Sigmoid colon (tissue), 6 donors: ENCODE measurements at regions not wholly inside any gene's neighbourhood (a gene's known extent, or its start where the extent isn't known, plus 50 kb on each side); places are given as distances from the start of the nearest gene placed in this dataset.

Experiments used
- DNase-seq: peaks from one replicate; pipeline ENCODE4 v3.0.0-alpha.2; 2019
- H3K27ac ChIP-seq, 4 donors: fragments of 200-600 bp; sonication (generic); one replicate each; pipeline ENCODE4 v1.5.1; 2016 to 2019; ENCODE audit warnings: mild to moderate bottlenecking in 1 of 4
- H3K27me3 ChIP-seq, 3 donors: fragments of 200-600 bp; sonication (generic); one replicate each; pipeline ENCODE4 v1.5.1; 2019; ENCODE audit warnings: mild to moderate bottlenecking in 1 of 3
- H3K36me3 ChIP-seq, 4 donors: fragments of 200-600 bp; sonication (generic); one replicate each; pipeline ENCODE4 v1.5.1; 2016 to 2019
- H3K4me1 ChIP-seq, 4 donors: fragments of 200-600 bp; sonication (generic); one replicate each; pipeline ENCODE4 v1.5.1; 2017 to 2019
- H3K4me3 ChIP-seq, 4 donors: fragments of 200-600 bp; sonication (generic); one replicate each; pipeline ENCODE4 v1.5.1; 2017 to 2019; ENCODE audit warnings: mild to moderate bottlenecking in 2 of 4, moderate library complexity in 1 of 4
- H3K9me3 ChIP-seq, 4 donors: fragments of 200-600 bp in 3 of 4; sonication (generic) in 3 of 4; one replicate each; pipeline versions ENCODE4 v1.5.1 to v1.6.1; 2013 to 2019
- EP300 ChIP-seq, 4 donors: sonication (generic); formaldehyde crosslinking; IDR thresholded peaks; one replicate each; pipeline ENCODE4 v1.6.1; 2017; ENCODE audit warnings: antibody characterized with exemption in 4 of 4
- POLR2A ChIP-seq, 2 donors: fragments of 450-650 bp; IDR thresholded peaks; one replicate each; pipeline ENCODE4 v1.6.1; 2016; ENCODE audit warnings: antibody characterized with exemption in 2 of 2, mild to moderate bottlenecking in 2 of 2, moderate library complexity in 2 of 2
- POLR2AphosphoS5 ChIP-seq, 4 donors: sonication (generic); formaldehyde crosslinking; IDR thresholded peaks; one replicate each; pipeline ENCODE4 v1.6.1; 2017; ENCODE audit warnings: antibody characterized with exemption in 4 of 4
- WGBS, 2 donors: extraction: QIAGEN DNeasy Blood & Tissue Kit; methylation state at CpG; one replicate each; pipeline ENCODE4 v1.1.7; 2013; 5-methylcytosine and 5-hydroxymethylcytosine counted together
- intact Hi-C: fragments of 100-400 bp; cut with DNase I; formaldehyde crosslinking; loops from one replicate; pipeline ENCODE4 v1.15.1; 2023
- TF ChIP-seq, protein P1 (sequence below), 4 experiments: fragments of 450-650 bp in 3 of 4; fragments of 200-600 bp in 1 of 4; IDR thresholded peaks; one replicate each; pipeline ENCODE4 v1.5.1; 2016 to 2019; ENCODE audit warnings: antibody characterized with exemption in 4 of 4, mild to moderate bottlenecking in 3 of 4, moderate library complexity in 2 of 4
- donor health status: healthy with polysubstance abuse.
- donor health status: healthy.

DNA sequence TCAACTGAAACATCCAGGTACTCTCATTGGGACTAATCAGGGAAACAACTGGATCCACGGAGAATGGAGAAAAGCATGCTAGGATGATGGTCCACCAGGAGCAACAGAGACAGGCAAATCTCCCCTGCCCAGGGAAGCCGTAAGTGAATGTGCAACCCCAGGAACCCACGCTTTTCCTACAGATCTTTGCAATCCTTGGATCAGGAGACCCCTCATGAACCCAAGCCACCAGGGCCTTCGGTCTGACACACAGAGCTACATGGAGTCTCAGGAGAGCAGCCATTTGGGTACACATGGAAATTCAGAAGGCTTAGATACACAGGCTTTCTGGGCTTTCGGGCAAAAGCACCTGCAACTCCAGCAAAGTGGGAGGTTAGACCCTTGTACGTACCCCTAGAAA, 122.1 kb upstream of the PTCHD4 start:
- no peaks in the 10 kb centered on the region for H3K4me1 ChIP-seq
- WGBS, 2 donors: 91 to 94% methylated on average over 6 of the region's 6 CpGs
- no peaks in the 10 kb centered on the region for H3K9me3 ChIP-seq
- no peak for TF ChIP-seq POLR2AphosphoS5 (IDR thresholded peaks at IDR 0.05)
- TF ChIP-seq POLR2A (IDR thresholded peaks at IDR 0.05): no peak
- TF ChIP-seq EP300 (IDR thresholded peaks at IDR 0.05): no peak
- TF ChIP-seq, protein P1, sequence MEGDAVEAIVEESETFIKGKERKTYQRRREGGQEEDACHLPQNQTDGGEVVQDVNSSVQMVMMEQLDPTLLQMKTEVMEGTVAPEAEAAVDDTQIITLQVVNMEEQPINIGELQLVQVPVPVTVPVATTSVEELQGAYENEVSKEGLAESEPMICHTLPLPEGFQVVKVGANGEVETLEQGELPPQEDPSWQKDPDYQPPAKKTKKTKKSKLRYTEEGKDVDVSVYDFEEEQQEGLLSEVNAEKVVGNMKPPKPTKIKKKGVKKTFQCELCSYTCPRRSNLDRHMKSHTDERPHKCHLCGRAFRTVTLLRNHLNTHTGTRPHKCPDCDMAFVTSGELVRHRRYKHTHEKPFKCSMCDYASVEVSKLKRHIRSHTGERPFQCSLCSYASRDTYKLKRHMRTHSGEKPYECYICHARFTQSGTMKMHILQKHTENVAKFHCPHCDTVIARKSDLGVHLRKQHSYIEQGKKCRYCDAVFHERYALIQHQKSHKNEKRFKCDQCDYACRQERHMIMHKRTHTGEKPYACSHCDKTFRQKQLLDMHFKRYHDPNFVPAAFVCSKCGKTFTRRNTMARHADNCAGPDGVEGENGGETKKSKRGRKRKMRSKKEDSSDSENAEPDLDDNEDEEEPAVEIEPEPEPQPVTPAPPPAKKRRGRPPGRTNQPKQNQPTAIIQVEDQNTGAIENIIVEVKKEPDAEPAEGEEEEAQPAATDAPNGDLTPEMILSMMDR (IDR thresholded peaks at IDR 0.05): no peak
- no peak overlapping the region for H3K27ac ChIP-seq
- no peak overlapping the region for H3K4me3 ChIP-seq
- no peaks in the 10 kb centered on the region for H3K27me3 ChIP-seq
- intact Hi-C loops: no loop called here
- H3K36me3 ChIP-seq: no peaks in the 10 kb centered on the region
- no peak for DNase-seq

DNA sequence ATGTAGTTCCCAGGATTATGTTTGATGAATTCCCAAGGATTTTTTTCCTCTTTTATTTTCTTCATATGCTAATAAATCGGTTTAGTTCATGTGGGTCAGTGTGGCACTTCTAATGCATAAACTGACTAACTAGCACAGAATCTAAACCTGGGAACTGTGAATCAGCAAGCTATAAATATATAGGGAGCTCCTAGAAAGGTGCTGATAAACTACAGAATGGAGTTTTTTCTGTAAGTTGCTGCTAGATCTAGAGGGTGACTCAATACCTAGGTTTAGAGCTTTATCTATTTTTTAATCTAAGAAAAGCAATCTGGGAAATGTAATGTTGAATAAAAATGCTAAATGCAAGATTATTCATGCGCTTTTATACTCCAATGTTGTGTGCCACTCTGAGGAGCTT, 118.8 kb upstream of the PTCHD4 start:
- H3K36me3 ChIP-seq: no peaks in the 10 kb centered on the region
- no peaks in the 10 kb centered on the region for H3K9me3 ChIP-seq
- no peak for DNase-seq
- no peaks in the 10 kb centered on the region for H3K27me3 ChIP-seq
- H3K27ac ChIP-seq: no peak overlapping the region
- H3K4me3 ChIP-seq: no peak overlapping the region
- TF ChIP-seq POLR2A (IDR thresholded peaks at IDR 0.05) (no peak), EP300 (IDR thresholded peaks at IDR 0.05) (no peak), POLR2AphosphoS5 (IDR thresholded peaks at IDR 0.05) (no peak)
- TF ChIP-seq, protein P1 (IDR thresholded peaks at IDR 0.05): no peak
- 91 to 93% methylated on average over 2 of the region's 2 CpGs for WGBS, 2 donors
- H3K4me1 ChIP-seq: no peaks in the 10 kb centered on the region
- intact Hi-C loops: no loop called here

DNA sequence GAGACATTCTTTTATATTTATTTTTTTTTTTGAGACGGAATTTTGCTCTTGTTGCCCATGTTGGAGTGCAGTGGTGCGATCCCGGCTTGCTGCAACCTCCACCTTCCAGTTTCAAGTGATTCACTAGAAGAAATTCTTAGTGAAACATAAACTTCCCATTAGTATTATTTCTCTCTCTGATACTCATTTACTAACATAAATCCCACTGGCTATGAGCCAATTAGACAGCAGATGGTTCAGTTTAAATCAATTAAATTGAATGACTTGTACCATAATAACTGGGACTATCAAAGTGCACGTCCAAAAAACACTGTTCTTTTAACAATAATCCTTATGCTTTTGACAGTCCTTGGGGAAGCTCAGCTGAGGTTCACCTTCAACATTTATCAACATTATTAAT, 111.2 kb upstream of the PTCHD4 start:
- H3K4me3 ChIP-seq: no peak overlapping the region
- TF ChIP-seq EP300 (IDR thresholded peaks at IDR 0.05) (no peak), POLR2A (IDR thresholded peaks at IDR 0.05) (no peak), POLR2AphosphoS5 (IDR thresholded peaks at IDR 0.05) (no peak)
- TF ChIP-seq, protein P1 (IDR thresholded peaks at IDR 0.05): no peak
- no peaks in the 10 kb centered on the region for H3K27me3 ChIP-seq
- no peak overlapping the region for H3K27ac ChIP-seq
- no peaks in the 10 kb centered on the region for H3K4me1 ChIP-seq
- no peak for DNase-seq
- WGBS, 2 donors: 70 to 71% methylated on average over 4 of the region's 4 CpGs
- intact Hi-C loops: no loop called here
- no peaks in the 10 kb centered on the region for H3K9me3 ChIP-seq
- H3K36me3 ChIP-seq: no peaks in the 10 kb centered on the region

DNA sequence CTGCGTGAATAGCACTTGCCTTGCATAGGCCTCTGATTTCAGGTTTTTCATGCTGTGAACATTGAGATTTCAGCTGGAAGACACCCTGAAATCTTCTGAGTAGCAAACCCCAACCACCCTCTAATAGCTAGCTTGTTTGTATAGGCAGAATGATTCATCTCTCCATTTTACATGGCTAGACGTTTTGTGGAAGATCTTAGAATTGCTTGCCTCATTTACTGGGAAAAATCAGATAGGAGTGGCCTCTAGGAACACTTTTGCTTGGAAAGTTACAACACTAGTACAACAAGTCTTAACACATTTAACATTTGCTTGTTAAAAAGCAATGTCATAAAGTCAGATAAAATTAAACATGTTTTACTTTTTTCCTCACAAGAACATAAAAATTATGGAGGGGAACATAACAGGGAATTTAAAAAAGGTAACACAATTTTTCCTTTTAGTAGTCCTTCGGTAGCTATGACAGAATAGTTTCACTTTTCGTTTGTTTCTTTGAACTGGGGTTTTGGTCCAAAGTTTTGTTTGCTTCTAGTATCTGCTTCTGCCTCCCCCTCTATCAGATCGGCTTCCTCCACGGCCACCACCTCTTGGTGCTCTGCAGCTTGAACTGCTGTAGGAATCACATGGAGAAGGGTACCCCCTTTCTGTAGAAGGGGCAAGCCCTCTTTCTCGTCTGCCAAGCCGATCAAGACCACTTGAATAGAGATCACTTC, 102.2 kb upstream of the PTCHD4 start:
- intact Hi-C loops: no loop called here
- Histone ChIP-seq H3K9me3 (no peaks in the 10 kb centered on the region), H3K27me3 (no peaks in the 10 kb centered on the region), H3K4me3 (no peak overlapping the region), H3K27ac (no peak overlapping the region), H3K36me3 (no peaks in the 10 kb centered on the region), H3K4me1 (no peaks in the 10 kb centered on the region)
- WGBS, 2 donors: 48 to 77% methylated on average over 8 of the region's 8 CpGs
- no peak for DNase-seq
- TF ChIP-seq, protein P1 (IDR thresholded peaks at IDR 0.05): no peak
- no peak for TF ChIP-seq EP300 (IDR thresholded peaks at IDR 0.05)
- no peak for TF ChIP-seq POLR2A (IDR thresholded peaks at IDR 0.05)
- no peak for TF ChIP-seq POLR2AphosphoS5 (IDR thresholded peaks at IDR 0.05)

DNA sequence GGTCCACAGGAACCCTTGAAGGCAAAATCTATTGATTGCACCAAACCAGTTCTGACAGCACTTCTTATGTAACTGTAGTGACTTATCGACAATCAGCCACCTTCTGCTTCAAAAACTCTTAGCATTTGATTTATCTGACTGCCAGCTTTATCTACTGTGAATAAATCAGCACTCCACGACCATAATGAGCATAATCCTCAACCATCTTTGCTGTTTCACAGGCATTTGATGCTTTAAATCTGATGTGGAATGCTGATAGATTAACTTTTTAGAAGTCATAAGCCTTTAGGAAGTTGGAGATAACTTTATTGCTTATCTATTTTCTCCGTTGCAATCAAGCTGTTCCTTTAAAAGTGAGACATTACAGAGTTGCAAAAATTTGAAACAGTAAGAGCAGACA, 101.5 kb upstream of the PTCHD4 start:
- no peaks in the 10 kb centered on the region for H3K27me3 ChIP-seq
- TF ChIP-seq EP300 (IDR thresholded peaks at IDR 0.05): no peak
- TF ChIP-seq POLR2A (IDR thresholded peaks at IDR 0.05): no peak
- TF ChIP-seq, protein P1 (IDR thresholded peaks at IDR 0.05): no peak

More for the DNA sequence above, 101.5 kb upstream of the PTCHD4 start:
- 57 to 66% methylated on average over 3 of the region's 3 CpGs for WGBS, 2 donors
- Histone ChIP-seq H3K4me3 (no peak overlapping the region), H3K27ac (no peak overlapping the region), H3K36me3 (no peaks in the 10 kb centered on the region), H3K9me3 (no peaks in the 10 kb centered on the region), H3K4me1 (no peaks in the 10 kb centered on the region)
- DNase-seq: no peak
- intact Hi-C loops: no loop called here
